HG03469 (cell line): ENCODE measurements at regions not wholly inside any gene's neighbourhood (a gene's known extent, or its start where the extent isn't known, plus 50 kb on each side); places are given as distances from the start of the nearest gene placed in this dataset.

ENCODE experiments used
- ATAC-seq: cut with Tn5 transposase; IDR thresholded peaks from one replicate; pipeline ENCODE4 v1.9.1; 2021; ENCODE audit warnings: mild to moderate bottlenecking, moderate library complexity, moderate number of reproducible peaks; ENCODE audit not compliant: unreplicated experiment

- no peak for ATAC-seq
Observed at GRCh38 chr6:147061252-147061651, 143.0 kb upstream of the STXBP5 start.

GRCh38 chr6:147063469-147064031, 140.7 kb upstream of the STXBP5 start:
- no peak for ATAC-seq

DNA sequence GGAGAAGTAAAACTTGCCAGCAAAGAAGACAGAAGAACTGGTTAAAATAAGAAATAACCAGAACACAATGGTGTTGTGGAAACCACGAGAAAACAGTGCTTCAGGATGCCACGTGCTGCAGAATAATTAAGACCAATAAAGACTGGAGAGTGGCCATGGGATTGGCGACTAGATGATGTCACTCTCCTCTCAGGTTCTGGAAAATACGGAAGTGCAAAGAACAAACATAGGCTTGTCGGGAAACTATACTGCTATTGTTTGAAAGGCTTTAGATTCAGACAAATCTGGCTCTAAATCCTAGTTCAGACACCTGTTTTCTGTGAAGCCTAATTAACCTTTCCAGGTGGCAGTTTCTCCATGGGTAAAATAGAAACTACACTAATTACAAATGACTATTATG, 138.4 kb upstream of the STXBP5 start:
- no peak for ATAC-seq

- no peak for ATAC-seq
Observed at GRCh38 chr6:147067184-147067583, 137.0 kb upstream of the STXBP5 start.

- ATAC-seq: no peak
Observed at GRCh38 chr6:147071776-147072175, 132.4 kb upstream of the STXBP5 start.

DNA sequence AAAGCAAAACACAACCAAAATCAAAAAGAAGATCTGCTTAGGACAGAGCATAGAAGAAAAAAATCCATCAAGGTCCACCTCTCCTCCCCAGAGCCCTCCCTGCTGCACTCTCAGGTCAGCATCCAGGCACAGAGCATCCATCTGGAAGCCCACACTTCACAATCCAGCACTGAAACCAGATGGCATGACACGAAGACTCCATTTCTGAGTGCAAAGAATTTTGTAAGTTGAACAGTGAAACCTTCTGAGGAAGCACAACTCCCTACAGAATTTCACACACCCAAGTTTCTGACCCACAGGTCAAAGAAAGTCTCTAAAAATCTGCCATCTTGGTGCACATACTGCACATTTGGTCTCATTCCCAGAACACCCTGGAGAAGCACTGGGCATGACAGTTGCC, 128.8 kb upstream of the STXBP5 start:
- ATAC-seq: no peak

GRCh38 chr6:147077251-147077650, 127.0 kb upstream of the STXBP5 start:
- no peak for ATAC-seq

DNA sequence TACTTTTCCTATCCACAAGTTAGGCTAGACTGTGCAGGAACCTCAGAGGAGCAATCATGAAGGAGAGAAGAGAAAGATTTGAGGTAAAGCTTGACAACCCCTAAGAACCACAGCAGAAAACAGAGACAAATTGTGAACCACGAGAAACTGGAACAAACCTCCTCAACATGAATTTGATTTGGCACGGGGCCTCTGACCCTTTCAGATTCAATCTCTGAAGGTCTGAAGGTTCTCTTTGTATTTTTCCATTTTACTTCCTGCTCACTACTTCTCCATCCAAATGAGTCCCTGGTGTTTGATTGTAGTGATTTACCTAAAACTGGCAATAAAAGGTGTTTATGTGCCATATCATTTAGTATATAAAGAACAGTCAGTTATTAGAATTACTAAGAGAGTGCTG, 126.1 kb upstream of the STXBP5 start:
- no peak for ATAC-seq

DNA sequence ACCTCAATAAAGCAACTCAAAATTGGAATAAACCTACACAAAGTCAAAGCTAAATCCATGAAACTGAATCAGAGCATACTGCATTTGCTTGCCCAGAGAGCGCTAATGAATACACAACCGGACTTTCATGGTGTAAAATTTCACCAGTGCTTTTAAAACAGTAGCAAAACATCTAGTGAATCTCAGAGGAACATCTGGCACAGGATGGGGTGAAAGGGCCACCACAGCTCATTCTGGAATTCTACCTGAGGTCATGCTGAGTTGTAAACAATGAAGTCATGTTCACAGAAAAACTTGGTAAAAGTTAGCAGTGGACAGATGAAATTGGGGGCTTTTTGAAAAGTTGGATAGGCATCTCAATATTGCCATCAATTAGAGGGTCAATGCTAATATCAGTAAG, 125.6 kb upstream of the STXBP5 start:
- ATAC-seq: no peak

GRCh38 chr6:147080225-147080624, 124.0 kb upstream of the STXBP5 start:
- no peak for ATAC-seq

GRCh38 chr6:147081076-147081609, 123.1 kb upstream of the STXBP5 start:
- no peak for ATAC-seq

- no peak for ATAC-seq
Observed at GRCh38 chr6:147087641-147088040, 116.6 kb upstream of the STXBP5 start.

DNA sequence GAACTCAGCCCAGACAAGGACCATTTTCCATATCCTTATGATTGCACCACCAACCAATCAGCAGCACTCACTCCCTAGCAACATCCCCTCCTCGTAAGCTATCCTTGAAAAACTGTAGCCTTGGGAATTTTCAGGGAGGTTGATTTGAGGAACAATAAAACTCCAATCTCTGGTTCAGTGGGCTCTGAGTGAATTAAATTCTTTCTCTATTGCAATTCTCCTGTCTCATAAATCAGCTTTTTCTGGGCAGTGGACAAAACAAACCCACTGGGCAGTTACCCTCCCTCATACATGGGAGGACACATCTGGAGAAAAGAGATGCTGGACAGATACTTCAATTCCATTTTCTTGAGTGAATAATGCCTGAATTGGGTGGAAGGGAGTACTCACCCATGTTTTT, 115.4 kb upstream of the STXBP5 start:
- no peak for ATAC-seq

- ATAC-seq: no peak
Observed at GRCh38 chr6:147095316-147095715, 108.9 kb upstream of the STXBP5 start.

GRCh38 chr6:147099974-147100373, 104.2 kb upstream of the STXBP5 start:
- ATAC-seq: no peak

DNA sequence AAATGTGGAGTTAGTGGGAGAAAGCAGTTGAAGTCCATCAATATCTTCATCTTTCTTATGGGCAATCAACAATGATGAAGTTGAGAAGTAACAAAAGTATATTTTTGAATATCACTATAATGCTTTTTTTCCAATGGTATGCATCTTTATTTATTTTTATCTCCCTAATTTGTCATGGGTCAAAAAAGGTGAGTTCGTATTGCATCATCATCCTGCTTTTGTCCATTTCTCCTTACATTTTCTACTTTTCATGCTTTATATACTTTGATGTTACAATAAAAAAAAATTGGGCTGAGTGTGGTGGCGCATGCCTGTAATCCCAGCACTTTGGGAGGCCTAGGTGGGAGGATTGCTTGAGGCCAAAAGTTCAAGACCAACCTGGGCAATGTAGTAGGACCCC, 101.2 kb upstream of the STXBP5 start:
- no peak for ATAC-seq

- ATAC-seq: no peak
Observed at GRCh38 chr6:147103694-147104093, 100.5 kb upstream of the STXBP5 start.

DNA sequence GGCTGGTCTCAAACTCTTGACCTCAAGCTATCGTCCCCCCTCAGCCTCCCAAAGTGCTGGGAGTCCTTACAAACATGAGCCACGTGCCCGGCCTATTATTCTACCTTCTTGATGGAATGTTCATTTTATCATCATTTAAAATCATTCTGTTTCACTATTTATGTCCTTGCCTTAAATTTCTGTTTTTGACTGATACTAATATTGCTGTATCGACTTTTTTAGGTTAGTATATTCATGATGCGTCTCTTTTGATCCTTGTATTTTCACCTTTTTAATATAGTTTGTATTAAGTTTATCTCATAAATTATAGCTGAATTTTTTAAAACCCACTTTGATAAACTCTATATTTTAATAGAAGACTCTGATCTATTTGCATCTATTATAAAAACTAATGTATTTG, 98.4 kb upstream of the STXBP5 start:
- ATAC-seq: no peak

DNA sequence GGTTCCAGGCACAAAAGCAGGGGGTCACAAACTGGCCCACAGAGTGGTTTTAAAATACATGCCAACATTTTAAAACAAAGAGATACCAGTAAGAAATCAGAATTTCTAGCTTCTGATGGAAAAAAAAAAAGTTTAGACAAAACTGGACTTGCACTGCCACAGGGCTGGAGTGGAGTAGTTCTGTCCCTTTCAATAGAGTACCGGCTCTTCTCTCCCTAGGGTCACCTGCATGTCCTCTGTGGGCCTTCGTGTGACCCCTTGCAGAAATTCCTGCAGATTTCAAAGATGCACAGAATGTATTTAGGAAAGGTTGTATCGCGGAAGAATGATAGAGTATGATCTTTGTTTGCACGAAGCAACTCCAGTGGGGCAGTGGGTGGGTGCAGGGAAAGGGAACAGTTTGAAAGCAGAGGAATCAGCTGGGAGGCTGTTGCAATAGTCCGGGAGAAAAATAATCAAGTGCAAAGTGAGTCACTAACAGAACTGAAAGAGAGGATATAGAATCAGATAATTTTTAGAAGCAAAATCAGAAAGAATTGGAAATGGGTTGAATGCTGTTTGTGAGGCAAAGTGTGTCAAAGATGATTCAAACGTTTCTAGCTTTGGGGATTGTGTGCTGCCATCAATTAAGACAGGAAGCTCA, 97.3 kb upstream of the STXBP5 start:
- ATAC-seq: no peak

DNA sequence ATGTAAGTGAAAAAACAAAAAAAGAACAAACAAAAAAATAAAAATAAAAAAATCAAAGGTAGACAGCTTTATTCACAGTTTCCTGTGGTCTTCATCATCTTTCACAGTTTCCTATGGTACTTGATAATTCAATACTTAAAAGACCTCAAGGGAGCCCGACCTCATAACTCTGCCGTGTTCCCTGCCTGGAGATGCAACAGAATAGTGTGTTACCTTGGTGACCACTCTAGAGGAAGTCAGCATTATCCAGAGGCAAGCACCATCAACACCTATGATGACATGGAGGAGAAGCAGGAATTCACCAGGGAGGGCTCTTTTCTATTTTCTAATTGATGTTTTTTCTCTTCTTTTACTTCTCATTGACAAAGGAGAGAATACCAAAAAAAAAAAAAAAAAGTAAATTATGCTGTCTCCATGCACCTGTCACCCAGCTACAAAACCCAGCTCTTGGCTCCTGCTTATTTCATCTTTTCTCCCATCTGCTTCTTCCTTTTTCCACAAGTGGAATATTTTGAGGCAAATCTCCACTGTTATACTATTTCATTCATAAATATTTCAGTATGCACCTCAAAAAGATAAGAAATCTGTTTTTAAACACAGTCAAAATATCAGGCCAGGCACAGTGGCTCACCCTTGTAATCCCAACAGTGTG, 95.8 kb upstream of the STXBP5 start:
- ATAC-seq: no peak

DNA sequence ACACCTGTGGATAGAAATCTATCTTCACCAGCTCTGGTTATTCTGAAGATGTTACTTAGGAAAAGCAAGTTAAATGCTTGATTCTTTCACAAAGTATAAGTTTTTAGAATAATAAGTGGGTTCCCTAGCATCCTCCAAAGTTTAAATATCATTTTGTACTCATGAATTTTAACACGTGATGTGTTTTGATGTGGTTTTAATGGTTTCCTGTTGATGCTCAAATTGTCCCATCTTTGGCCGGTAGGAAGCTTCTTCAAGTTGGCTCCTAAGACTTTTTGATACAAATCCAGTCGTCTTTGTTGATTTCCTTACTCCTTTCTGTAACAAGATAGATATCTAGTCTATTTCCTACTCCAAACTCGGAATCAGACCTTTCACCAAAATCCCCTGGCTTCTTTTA, 94.5 kb upstream of the STXBP5 start:
- ATAC-seq: no peak

DNA sequence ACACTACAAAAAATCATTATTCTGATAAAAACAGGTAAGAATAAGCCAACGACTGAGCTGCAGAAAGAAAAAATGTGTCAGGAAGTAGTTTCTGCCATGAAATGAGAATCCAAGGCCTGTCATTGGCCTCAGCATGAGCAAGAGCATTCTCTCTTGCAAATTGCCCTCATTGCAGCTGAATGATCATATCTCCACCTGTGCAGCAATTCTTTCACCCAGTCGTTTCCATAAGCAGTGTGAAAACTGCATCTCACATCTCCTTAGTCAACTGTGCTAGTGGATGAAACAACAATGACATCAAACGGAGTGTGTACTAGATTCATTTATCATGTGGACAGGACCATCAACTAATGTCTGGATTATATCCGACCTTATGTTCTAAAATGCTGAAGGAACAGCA, 88.2 kb upstream of the STXBP5 start:
- no peak for ATAC-seq
